Right lung (tissue), 2 donors: ENCODE measurements at regions not wholly inside any gene's neighbourhood (a gene's known extent, or its start where the extent isn't known, plus 50 kb on each side); places are given as distances from the start of the nearest gene placed in this dataset.
"Not testable (repeated sequence)": the region's sequence is repeated elsewhere in the genome, so short reads cannot be mapped to it uniquely, and the experiment has no call there.

ENCODE experiments used
- DNase-seq, 2 donors: peaks; one replicate each; pipeline ENCODE4 v3.0.0-alpha.2; 2013

- DNase-seq: not testable (repeated sequence)
Observed at GRCh38 chr7:65146118-65146914, 139.8 kb upstream of the ERV3-1 start.

- DNase-seq: not testable (repeated sequence)
Observed at GRCh38 chr7:65145710-65146109, 139.2 kb upstream of the ERV3-1 start.

- DNase-seq: not testable (repeated sequence)
Observed at GRCh38 chr7:65145008-65145407, 138.5 kb upstream of the ERV3-1 start.

GRCh38 chr7:65144557-65144956 is 138.1 kb upstream of the ERV3-1 start:
- not testable (repeated sequence) for DNase-seq

- not testable (repeated sequence) for DNase-seq
Observed at GRCh38 chr7:65144119-65144518, 137.6 kb upstream of the ERV3-1 start.

GRCh38 chr7:65141894-65142293 is 135.4 kb upstream of the ERV3-1 start:
- DNase-seq: not testable (repeated sequence)

- DNase-seq: not testable (repeated sequence)
Observed at GRCh38 chr7:65141405-65141778, 134.9 kb upstream of the ERV3-1 start.

- DNase-seq: not testable (repeated sequence)
Observed at GRCh38 chr7:65140543-65141404, 134.3 kb upstream of the ERV3-1 start.

- DNase-seq: not testable (repeated sequence)
Observed at GRCh38 chr7:65136850-65137249, 130.4 kb upstream of the ERV3-1 start.

- not testable (repeated sequence) for DNase-seq
Observed at GRCh38 chr7:65133087-65133486, 126.6 kb upstream of the ERV3-1 start.

GRCh38 chr7:65132256-65132655 is 125.8 kb upstream of the ERV3-1 start:
- not testable (repeated sequence) for DNase-seq

- DNase-seq: not testable (repeated sequence)
Observed at GRCh38 chr7:65127364-65127763, 120.9 kb upstream of the ERV3-1 start.

- DNase-seq: not testable (repeated sequence)
Observed at GRCh38 chr7:65124600-65124999, 118.1 kb upstream of the ERV3-1 start.

- DNase-seq: not testable (repeated sequence)
Observed at GRCh38 chr7:65105650-65106203, 99.2 kb upstream of the ERV3-1 start.

- DNase-seq: not testable (repeated sequence)
Observed at GRCh38 chr7:65100499-65100898, 94.0 kb upstream of the ERV3-1 start.

GRCh38 chr7:65081669-65082055 is 75.2 kb upstream of the ERV3-1 start:
- not testable (repeated sequence) for DNase-seq

GRCh38 chr7:65080799-65081668 is 74.5 kb upstream of the ERV3-1 start:
- DNase-seq: peak; percentile 92 to 94

- not testable (repeated sequence) for DNase-seq
Observed at GRCh38 chr7:65074959-65075358, 68.5 kb upstream of the ERV3-1 start.

GRCh38 chr7:65073160-65073559 is 66.7 kb upstream of the ERV3-1 start:
- DNase-seq: not testable (repeated sequence)

- DNase-seq: not testable (repeated sequence)
Observed at GRCh38 chr7:65071854-65072431, 65.5 kb upstream of the ERV3-1 start.

GRCh38 chr7:65069476-65069875 is 63.0 kb upstream of the ERV3-1 start:
- not testable (repeated sequence) for DNase-seq
